ENCODE measurements at regions not wholly inside any gene's neighbourhood (a gene's known extent, or its start where the extent isn't known, plus 50 kb on each side); places are given as distances from the start of the nearest gene placed in this dataset.

GRCh38 chr5:29077451-29077850 lies 2039.1 kb upstream of the CDH9 start:
- no peak overlapping the region for H3K4me3 Mint-ChIP-seq
- H3K36me3 Mint-ChIP-seq (ENCODE audit: low read depth) = no peaks in the 10 kb centered on the region; the same call in 1 of the 2 replicates
- H3K4me1 Mint-ChIP-seq (ENCODE audit: low read depth) = no peaks in the 10 kb centered on the region
- no peaks in the 10 kb centered on the region for H3K27me3 Mint-ChIP-seq (ENCODE audit: insufficient read depth)
- DNase-seq = no peak
- peaks cover 29% of the 10 kb centered on the region for H3K9me3 Mint-ChIP-seq
- no peak for TF ChIP-seq CTCF (IDR thresholded peaks at IDR 0.05)
- no peak overlapping the region for H3K27ac Mint-ChIP-seq

GRCh38 chr5:29069104-29069402 lies 2030.7 kb upstream of the CDH9 start:
- DNase-seq = no peak
- no peaks in the 10 kb centered on the region; the same call in 1 of the 2 replicates for H3K36me3 Mint-ChIP-seq (ENCODE audit: low read depth)
- TF ChIP-seq CTCF (IDR thresholded peaks at IDR 0.05) = no peak
- no peaks in the 10 kb centered on the region for H3K4me1 Mint-ChIP-seq (ENCODE audit: low read depth)
- peaks cover 36% of the 10 kb centered on the region for H3K9me3 Mint-ChIP-seq
- no peak overlapping the region for H3K27ac Mint-ChIP-seq
- H3K27me3 Mint-ChIP-seq (ENCODE audit: insufficient read depth) = no peaks in the 10 kb centered on the region
- H3K4me3 Mint-ChIP-seq = no peak overlapping the region

- DNase-seq = no peak
- H3K27me3 Mint-ChIP-seq (ENCODE audit: insufficient read depth) = no peaks in the 10 kb centered on the region
- H3K4me1 Mint-ChIP-seq (ENCODE audit: low read depth) = no peaks in the 10 kb centered on the region
- peaks cover 26% of the 10 kb centered on the region for H3K9me3 Mint-ChIP-seq
- no peak for TF ChIP-seq CTCF (IDR thresholded peaks at IDR 0.05)
- H3K36me3 Mint-ChIP-seq (ENCODE audit: low read depth) = no peaks in the 10 kb centered on the region; the same call in 1 of the 2 replicates
- no peak overlapping the region for H3K4me3 Mint-ChIP-seq
- H3K27ac Mint-ChIP-seq = no peak overlapping the region
Measured at GRCh38 chr5:29061381-29061780, 2023.0 kb upstream of the CDH9 start.

GRCh38 chr5:29054694-29055093 lies 2016.3 kb upstream of the CDH9 start:
- Mint-ChIP-seq H3K4me3 (no peak overlapping the region), H3K36me3 (ENCODE audit: low read depth) (no peaks in the 10 kb centered on the region), H3K4me1 (ENCODE audit: low read depth) (no peaks in the 10 kb centered on the region), H3K27ac (no peak overlapping the region), H3K27me3 (ENCODE audit: insufficient read depth) (no peaks in the 10 kb centered on the region), H3K9me3 (peaks cover 14% of the 10 kb centered on the region)
- DNase-seq = no peak
- no peak for TF ChIP-seq CTCF (IDR thresholded peaks at IDR 0.05)

- Mint-ChIP-seq H3K4me1 (ENCODE audit: low read depth) (no peaks in the 10 kb centered on the region), H3K36me3 (ENCODE audit: low read depth) (no peaks in the 10 kb centered on the region), H3K9me3 (peaks cover 14% of the 10 kb centered on the region), H3K27ac (no peak overlapping the region), H3K4me3 (no peak overlapping the region), H3K27me3 (ENCODE audit: insufficient read depth) (no peaks in the 10 kb centered on the region)
- no peak for DNase-seq
- no peak for TF ChIP-seq CTCF (IDR thresholded peaks at IDR 0.05)
Measured at GRCh38 chr5:29054282-29054681, 2015.9 kb upstream of the CDH9 start.

GRCh38 chr5:29051509-29051908 lies 2013.1 kb upstream of the CDH9 start:
- Mint-ChIP-seq H3K4me3 (no peak overlapping the region), H3K9me3 (peaks cover 5% of the 10 kb centered on the region), H3K27me3 (ENCODE audit: insufficient read depth) (no peaks in the 10 kb centered on the region), H3K4me1 (ENCODE audit: low read depth) (no peaks in the 10 kb centered on the region), H3K27ac (no peak overlapping the region), H3K36me3 (ENCODE audit: low read depth) (no peaks in the 10 kb centered on the region)
- no peak for DNase-seq
- TF ChIP-seq CTCF (IDR thresholded peaks at IDR 0.05) = no peak
